ENCODE measurements at regions not wholly inside any gene's neighbourhood (a gene's known extent, or its start where the extent isn't known, plus 50 kb on each side); places are given as distances from the start of the nearest gene placed in this dataset.

- no peaks in the 10 kb centered on the region for H3K27me3 ChIP-seq (ENCODE audit: control insufficient read depth, insufficient read depth, low read length)
- H3K4me3 ChIP-seq (ENCODE audit: low read depth, low read length) = no peak overlapping the region
- no peak for DNase-seq (ENCODE audit: low read depth in 4 of 6, low spot score in 6 of 6)
- H3K27ac ChIP-seq (ENCODE audit: low read depth, low read length) = no peak overlapping the region
- WGBS (ENCODE audit: insufficient coverage) = no CpG with 5 or more reads among the region's 3 CpGs
- H3K36me3 ChIP-seq (ENCODE audit: control insufficient read depth, insufficient read depth, low read length) = no peaks in the 10 kb centered on the region
- no peaks in the 10 kb centered on the region for H3K9me3 ChIP-seq (ENCODE audit: control insufficient read depth, insufficient read depth, low read length)
- no peaks in the 10 kb centered on the region for H3K4me1 ChIP-seq (ENCODE audit: control insufficient read depth, insufficient read depth, low read length)
These were observed 523.4 kb downstream of the CCDC85A start for GRCh38 chr2:56707218-56707617.

GRCh38 chr2:56707650-56708049 lies 523.9 kb downstream of the CCDC85A start:
- H3K27me3 ChIP-seq (ENCODE audit: control insufficient read depth, insufficient read depth, low read length) = no peaks in the 10 kb centered on the region
- WGBS (ENCODE audit: insufficient coverage) = 88% methylated on average over 1 of the region's 2 CpGs

GRCh38 chr2:56709181-56709580 lies 525.4 kb downstream of the CCDC85A start:
- no peaks in the 10 kb centered on the region for H3K4me1 ChIP-seq (ENCODE audit: control insufficient read depth, insufficient read depth, low read length)
- H3K9me3 ChIP-seq (ENCODE audit: control insufficient read depth, insufficient read depth, low read length) = no peaks in the 10 kb centered on the region
- H3K27me3 ChIP-seq (ENCODE audit: control insufficient read depth, insufficient read depth, low read length) = no peaks in the 10 kb centered on the region
- H3K27ac ChIP-seq (ENCODE audit: low read depth, low read length) = no peak overlapping the region
- no peaks in the 10 kb centered on the region for H3K36me3 ChIP-seq (ENCODE audit: control insufficient read depth, insufficient read depth, low read length)
- WGBS (ENCODE audit: insufficient coverage) = 100% methylated on average over 1 of the region's 3 CpGs
- no peak for DNase-seq (ENCODE audit: low read depth in 4 of 6, low spot score in 6 of 6)
- no peak overlapping the region for H3K4me3 ChIP-seq (ENCODE audit: low read depth, low read length)

More at GRCh38 chr2:56707650-56708049, 523.9 kb downstream of the CCDC85A start:
- no peak overlapping the region for H3K27ac ChIP-seq (ENCODE audit: low read depth, low read length)
- no peaks in the 10 kb centered on the region for H3K9me3 ChIP-seq (ENCODE audit: control insufficient read depth, insufficient read depth, low read length)
- no peaks in the 10 kb centered on the region for H3K4me1 ChIP-seq (ENCODE audit: control insufficient read depth, insufficient read depth, low read length)
- no peaks in the 10 kb centered on the region for H3K36me3 ChIP-seq (ENCODE audit: control insufficient read depth, insufficient read depth, low read length)
- no peak for DNase-seq (ENCODE audit: low read depth in 4 of 6, low spot score in 6 of 6)
- no peak overlapping the region for H3K4me3 ChIP-seq (ENCODE audit: low read depth, low read length)

- no CpG with 5 or more reads among the region's 5 CpGs for WGBS (ENCODE audit: insufficient coverage)
- Histone ChIP-seq H3K36me3 (ENCODE audit: control insufficient read depth, insufficient read depth, low read length) (no peaks in the 10 kb centered on the region), H3K9me3 (ENCODE audit: control insufficient read depth, insufficient read depth, low read length) (no peaks in the 10 kb centered on the region), H3K4me1 (ENCODE audit: control insufficient read depth, insufficient read depth, low read length) (no peaks in the 10 kb centered on the region), H3K27ac (ENCODE audit: low read depth, low read length) (no peak overlapping the region), H3K4me3 (ENCODE audit: low read depth, low read length) (no peak overlapping the region), H3K27me3 (ENCODE audit: control insufficient read depth, insufficient read depth, low read length) (no peaks in the 10 kb centered on the region)
- DNase-seq (ENCODE audit: low read depth in 4 of 6, low spot score in 6 of 6) = no peak
These were observed 529.4 kb downstream of the CCDC85A start for GRCh38 chr2:56713161-56713676.

GRCh38 chr2:56713978-56714377 lies 530.2 kb downstream of the CCDC85A start:
- DNase-seq (ENCODE audit: low read depth in 4 of 6, low spot score in 6 of 6) = no peak
- no peak overlapping the region for H3K27ac ChIP-seq (ENCODE audit: low read depth, low read length)
- no peaks in the 10 kb centered on the region for H3K4me1 ChIP-seq (ENCODE audit: control insufficient read depth, insufficient read depth, low read length)
- H3K4me3 ChIP-seq (ENCODE audit: low read depth, low read length) = no peak overlapping the region
- H3K9me3 ChIP-seq (ENCODE audit: control insufficient read depth, insufficient read depth, low read length) = no peaks in the 10 kb centered on the region
- H3K27me3 ChIP-seq (ENCODE audit: control insufficient read depth, insufficient read depth, low read length) = no peaks in the 10 kb centered on the region
- no peaks in the 10 kb centered on the region for H3K36me3 ChIP-seq (ENCODE audit: control insufficient read depth, insufficient read depth, low read length)
- WGBS (ENCODE audit: insufficient coverage) = no CpG with 5 or more reads among the region's 1 CpG

GRCh38 chr2:56714400-56714799 lies 530.6 kb downstream of the CCDC85A start:
- no peaks in the 10 kb centered on the region for H3K36me3 ChIP-seq (ENCODE audit: control insufficient read depth, insufficient read depth, low read length)
- peak in 1 of 6 donors; percentile 9 for DNase-seq (ENCODE audit: low read depth in 4 of 6, low spot score in 6 of 6)
- H3K4me1 ChIP-seq (ENCODE audit: control insufficient read depth, insufficient read depth, low read length) = no peaks in the 10 kb centered on the region
- no peaks in the 10 kb centered on the region for H3K27me3 ChIP-seq (ENCODE audit: control insufficient read depth, insufficient read depth, low read length)
- no peaks in the 10 kb centered on the region for H3K9me3 ChIP-seq (ENCODE audit: control insufficient read depth, insufficient read depth, low read length)
- no peak overlapping the region for H3K27ac ChIP-seq (ENCODE audit: low read depth, low read length)
- no CpG with 5 or more reads among the region's 7 CpGs for WGBS (ENCODE audit: insufficient coverage)
- no peak overlapping the region for H3K4me3 ChIP-seq (ENCODE audit: low read depth, low read length)

- peak in 2 of 6 donors; percentile 11 to 23 for DNase-seq (ENCODE audit: low read depth in 4 of 6, low spot score in 6 of 6)
- Histone ChIP-seq H3K36me3 (ENCODE audit: control insufficient read depth, insufficient read depth, low read length) (no peaks in the 10 kb centered on the region), H3K4me1 (ENCODE audit: control insufficient read depth, insufficient read depth, low read length) (no peaks in the 10 kb centered on the region), H3K27ac (ENCODE audit: low read depth, low read length) (no peak overlapping the region), H3K9me3 (ENCODE audit: control insufficient read depth, insufficient read depth, low read length) (no peaks in the 10 kb centered on the region), H3K4me3 (ENCODE audit: low read depth, low read length) (no peak overlapping the region), H3K27me3 (ENCODE audit: control insufficient read depth, insufficient read depth, low read length) (no peaks in the 10 kb centered on the region)
- WGBS (ENCODE audit: insufficient coverage) = 12% methylated on average over 2 of the region's 3 CpGs
These were observed 531.9 kb downstream of the CCDC85A start for GRCh38 chr2:56715683-56716082.

GRCh38 chr2:56718413-56718812 lies 534.6 kb downstream of the CCDC85A start:
- no CpG with 5 or more reads among the region's 4 CpGs for WGBS (ENCODE audit: insufficient coverage)

GRCh38 chr2:56729212-56729611 lies 545.4 kb downstream of the CCDC85A start:
- Histone ChIP-seq H3K36me3 (ENCODE audit: control insufficient read depth, insufficient read depth, low read length) (no peaks in the 10 kb centered on the region), H3K4me1 (ENCODE audit: control insufficient read depth, insufficient read depth, low read length) (no peaks in the 10 kb centered on the region), H3K4me3 (ENCODE audit: low read depth, low read length) (no peak overlapping the region), H3K27me3 (ENCODE audit: control insufficient read depth, insufficient read depth, low read length) (no peaks in the 10 kb centered on the region), H3K9me3 (ENCODE audit: control insufficient read depth, insufficient read depth, low read length) (peaks cover 3% of the 10 kb centered on the region), H3K27ac (ENCODE audit: low read depth, low read length) (no peak overlapping the region)
- DNase-seq (ENCODE audit: low read depth in 4 of 6, low spot score in 6 of 6) = no peak
- no CpG with 5 or more reads among the region's 1 CpG for WGBS (ENCODE audit: insufficient coverage)

More at GRCh38 chr2:56718413-56718812, 534.6 kb downstream of the CCDC85A start:
- H3K27me3 ChIP-seq (ENCODE audit: control insufficient read depth, insufficient read depth, low read length) = no peaks in the 10 kb centered on the region
- H3K4me3 ChIP-seq (ENCODE audit: low read depth, low read length) = no peak overlapping the region
- no peaks in the 10 kb centered on the region for H3K4me1 ChIP-seq (ENCODE audit: control insufficient read depth, insufficient read depth, low read length)
- H3K36me3 ChIP-seq (ENCODE audit: control insufficient read depth, insufficient read depth, low read length) = no peaks in the 10 kb centered on the region
- no peak overlapping the region for H3K27ac ChIP-seq (ENCODE audit: low read depth, low read length)
- no peak for DNase-seq (ENCODE audit: low read depth in 4 of 6, low spot score in 6 of 6)
- no peaks in the 10 kb centered on the region for H3K9me3 ChIP-seq (ENCODE audit: control insufficient read depth, insufficient read depth, low read length)

- no peaks in the 10 kb centered on the region for H3K9me3 ChIP-seq (ENCODE audit: control insufficient read depth, insufficient read depth, low read length)
- DNase-seq (ENCODE audit: low read depth in 4 of 6, low spot score in 6 of 6) = peak in 2 of 6 donors; percentile 47 to 87
- H3K4me3 ChIP-seq (ENCODE audit: low read depth, low read length) = no peak overlapping the region
- H3K27ac ChIP-seq (ENCODE audit: low read depth, low read length) = no peak overlapping the region
- H3K36me3 ChIP-seq (ENCODE audit: control insufficient read depth, insufficient read depth, low read length) = no peaks in the 10 kb centered on the region
- H3K27me3 ChIP-seq (ENCODE audit: control insufficient read depth, insufficient read depth, low read length) = no peaks in the 10 kb centered on the region
- no peaks in the 10 kb centered on the region for H3K4me1 ChIP-seq (ENCODE audit: control insufficient read depth, insufficient read depth, low read length)
- WGBS (ENCODE audit: insufficient coverage) = 100% methylated on average over 1 of the region's 2 CpGs
These were observed 549.2 kb downstream of the CCDC85A start for GRCh38 chr2:56732946-56733345.

Data from spinal cord (tissue), 9 donors.